HG03342 (cell line): ENCODE measurements at regions not wholly inside any gene's neighbourhood (a gene's known extent, or its start where the extent isn't known, plus 50 kb on each side); places are given as distances from the start of the nearest gene placed in this dataset.

Experiments used
- ATAC-seq: cut with Tn5 transposase; IDR thresholded peaks from one replicate; pipeline ENCODE4 v1.9.1; 2021; ENCODE audit warnings: mild to moderate bottlenecking, moderate library complexity; ENCODE audit not compliant: unreplicated experiment

GRCh38 chrX:10021461-10022272, 54.5 kb downstream of the CLDN34 start:
- no peak for ATAC-seq

GRCh38 chrX:10022273-10022541, 55.0 kb downstream of the CLDN34 start:
- no peak for ATAC-seq

DNA sequence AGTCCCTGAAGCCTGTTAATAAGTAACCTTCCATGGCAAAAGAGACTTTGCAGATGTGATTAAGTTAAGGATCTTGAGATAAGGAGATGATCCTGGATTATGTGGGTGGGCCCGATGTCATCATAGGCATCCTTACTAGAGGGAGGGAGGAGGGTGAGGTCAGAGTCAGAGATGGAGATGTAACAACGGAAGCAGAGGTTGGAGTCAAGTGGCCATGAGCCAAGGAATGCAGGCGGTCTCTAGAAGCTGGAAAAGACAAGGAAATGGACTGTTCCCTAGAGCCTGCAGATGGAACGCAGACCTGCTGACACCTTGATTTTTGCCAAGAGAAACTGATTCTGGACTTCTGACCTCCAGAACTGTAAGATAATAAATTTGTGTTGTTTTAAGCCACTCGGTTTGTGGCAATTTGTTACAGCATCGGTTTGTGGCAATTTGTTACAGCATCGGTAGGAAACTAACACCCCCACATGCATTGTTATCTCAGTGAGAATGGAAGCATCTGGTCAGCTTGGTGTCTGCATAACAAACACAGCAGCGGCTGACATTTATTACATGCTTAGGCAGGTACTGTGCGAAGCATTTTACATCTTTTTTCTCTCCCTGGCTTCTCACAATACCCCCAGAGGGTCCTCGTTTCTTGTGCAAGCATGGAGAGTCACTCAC, 55.6 kb downstream of the CLDN34 start:
- ATAC-seq = no peak

GRCh38 chrX:10023821-10024220, 56.7 kb downstream of the CLDN34 start:
- ATAC-seq = no peak

DNA sequence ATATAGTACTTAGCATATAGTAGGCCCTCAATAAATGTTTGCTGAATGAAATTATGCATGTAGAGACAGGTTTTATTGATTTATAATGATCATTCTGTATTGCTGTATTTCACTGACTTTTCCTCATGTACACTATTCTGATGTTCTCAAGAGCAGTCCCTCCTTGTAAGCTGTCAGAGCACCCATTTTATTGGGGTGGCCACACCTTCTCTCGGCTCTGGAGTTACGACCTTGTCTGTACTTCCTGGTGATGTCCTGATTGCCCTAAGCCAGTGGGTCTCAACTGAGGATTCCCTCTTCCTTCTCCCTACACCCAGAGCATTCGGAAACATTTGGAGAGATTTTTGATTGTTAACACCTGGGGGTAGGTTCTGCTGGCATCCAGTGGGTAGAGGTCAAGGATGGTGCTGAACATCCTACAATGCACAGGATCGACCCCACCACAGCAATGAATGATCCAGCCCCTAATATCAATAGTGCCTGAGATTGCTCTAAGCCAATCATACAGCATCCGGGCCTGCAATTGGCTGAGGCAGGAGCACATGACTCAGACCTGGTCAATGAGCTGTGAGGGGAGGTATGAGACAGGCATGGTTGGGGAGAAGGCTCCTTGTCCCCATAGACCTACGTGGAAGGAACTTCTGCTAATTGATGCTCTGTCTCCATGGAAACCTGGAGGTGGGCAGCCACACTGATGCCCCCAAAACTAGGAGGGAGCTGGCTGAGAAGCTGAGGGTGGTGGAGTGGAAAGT, 58.8 kb downstream of the CLDN34 start:
- no peak for ATAC-seq

- no peak for ATAC-seq
Measured at GRCh38 chrX:10028283-10029104, 61.3 kb downstream of the CLDN34 start.

DNA sequence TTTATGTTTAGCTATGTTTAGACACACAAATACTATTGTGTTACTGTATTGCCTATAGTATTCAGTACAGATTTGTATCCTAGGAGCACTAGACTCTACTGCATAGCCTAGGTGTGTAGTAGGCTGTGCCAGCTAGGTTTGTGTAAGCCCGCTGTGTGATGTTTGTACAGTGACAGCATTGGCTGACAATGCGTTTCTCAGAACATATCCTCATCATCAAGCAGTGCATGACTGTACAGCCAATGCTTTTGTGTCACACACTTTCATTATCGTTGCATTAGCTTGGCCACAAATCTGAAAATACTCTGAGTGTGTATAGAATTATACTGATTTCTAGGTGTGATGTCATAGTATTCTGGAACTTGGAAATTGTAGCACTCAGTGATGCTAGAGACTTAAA, 63.4 kb downstream of the CLDN34 start:
- no peak for ATAC-seq

GRCh38 chrX:10031746-10032145, 64.6 kb downstream of the CLDN34 start:
- ATAC-seq = no peak

DNA sequence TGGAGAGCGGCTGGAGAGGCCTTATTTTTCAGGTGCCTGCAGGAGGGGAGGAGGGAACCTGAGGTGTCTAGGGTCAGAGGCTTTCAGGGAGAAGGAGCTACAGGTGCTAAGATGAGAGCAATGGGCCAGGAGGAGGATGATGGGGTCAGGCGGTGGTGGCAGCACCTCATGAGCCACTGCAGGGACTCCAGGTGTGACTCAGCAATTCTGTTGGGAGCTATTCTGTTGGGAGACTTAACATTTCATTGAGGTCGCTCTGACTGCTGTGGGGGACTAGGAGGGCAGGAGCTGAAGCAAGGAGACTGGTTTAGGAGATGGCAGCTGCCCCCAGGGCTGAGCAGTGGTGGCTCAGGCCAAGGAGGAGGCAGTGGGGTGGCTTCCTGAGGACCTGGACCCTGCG, 65.0 kb downstream of the CLDN34 start:
- no peak for ATAC-seq

GRCh38 chrX:10033375-10034007, 66.3 kb downstream of the CLDN34 start:
- ATAC-seq = no peak

DNA sequence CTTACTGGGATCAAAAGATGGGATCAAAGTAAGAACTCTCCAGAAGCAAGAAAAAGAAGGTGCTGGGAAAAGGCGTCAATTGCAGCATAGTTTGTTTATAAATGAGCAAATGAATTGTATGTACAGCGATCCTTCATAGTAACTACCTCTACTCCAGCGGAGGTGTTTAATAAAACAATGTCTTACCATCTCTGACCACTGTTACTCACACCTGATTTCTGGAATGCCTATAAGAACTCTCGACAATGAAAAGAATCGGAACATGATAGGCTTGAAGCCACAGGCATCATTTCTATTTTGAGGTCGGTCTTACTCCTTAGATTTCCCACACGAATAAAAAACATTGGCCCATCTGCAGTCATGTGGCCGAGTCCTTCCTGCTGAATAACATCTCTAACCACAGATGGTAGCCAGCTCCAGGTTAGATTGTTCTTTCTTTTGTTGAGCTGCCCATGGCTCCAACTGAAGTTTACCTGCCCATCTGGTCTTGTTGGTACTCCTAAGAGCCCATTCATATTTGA, 67.6 kb downstream of the CLDN34 start:
- ATAC-seq = no peak

DNA sequence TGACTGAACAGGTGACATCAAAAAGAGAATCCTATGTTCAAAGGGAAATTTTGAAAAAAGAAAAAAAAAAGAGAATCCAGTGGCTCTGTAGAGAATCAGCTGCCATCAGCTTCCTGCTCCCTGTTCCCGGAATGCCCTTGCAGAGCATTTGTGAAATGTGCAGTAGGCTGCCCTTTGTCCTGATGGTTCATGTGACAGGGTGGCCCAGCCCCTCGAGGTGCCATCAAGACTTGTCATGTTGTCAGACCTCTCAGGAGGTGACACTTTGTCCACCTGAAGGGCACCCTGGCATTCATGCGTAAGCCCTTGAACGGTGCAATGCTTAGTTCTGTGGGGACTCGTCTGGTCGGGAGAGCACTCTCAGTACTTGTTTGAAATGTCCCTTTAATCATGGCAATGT, 71.4 kb downstream of the CLDN34 start:
- no peak for ATAC-seq

- no peak for ATAC-seq
Measured at GRCh38 chrX:10039821-10040793, 72.9 kb downstream of the CLDN34 start.

DNA sequence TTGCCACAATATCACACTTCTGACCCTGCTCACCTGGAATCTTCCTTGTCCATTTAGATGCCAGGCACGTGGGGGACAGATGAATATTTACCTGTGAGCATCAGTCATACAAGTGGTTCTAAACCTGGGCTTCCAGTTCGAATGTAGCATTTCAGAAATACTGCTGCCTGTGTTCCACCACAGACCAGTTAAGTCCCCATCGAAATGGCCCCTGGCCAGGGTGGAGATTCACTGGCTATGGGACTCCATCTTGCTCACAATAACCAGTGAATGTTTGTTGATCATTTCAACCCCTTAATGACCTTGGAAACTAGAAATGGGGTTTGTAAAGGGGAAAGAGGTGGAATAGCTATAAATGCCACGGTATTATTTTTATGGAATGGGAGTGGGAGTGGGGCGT, 73.8 kb downstream of the CLDN34 start:
- ATAC-seq = no peak

GRCh38 chrX:10041383-10041782, 74.2 kb downstream of the CLDN34 start:
- no peak for ATAC-seq

DNA sequence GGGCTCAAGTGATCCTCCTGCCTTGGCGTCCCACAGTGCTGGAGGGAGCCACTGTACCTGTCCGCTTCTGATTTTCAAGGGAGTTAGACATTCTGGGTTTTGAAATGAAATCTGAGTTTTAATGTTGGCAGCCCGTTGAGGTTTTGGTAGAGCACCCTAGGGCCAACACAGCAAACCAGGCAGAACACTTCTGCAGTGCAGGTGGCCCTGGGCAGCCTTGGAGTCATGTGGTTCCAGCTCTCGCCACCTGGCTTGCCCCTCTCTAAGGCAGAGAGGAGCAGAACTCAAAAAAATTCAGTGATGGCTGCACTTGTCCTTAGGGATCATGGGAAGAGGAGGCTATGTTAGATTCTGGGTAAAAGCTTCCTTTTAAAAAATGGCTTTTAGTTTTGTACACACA, 74.9 kb downstream of the CLDN34 start:
- ATAC-seq = no peak

DNA sequence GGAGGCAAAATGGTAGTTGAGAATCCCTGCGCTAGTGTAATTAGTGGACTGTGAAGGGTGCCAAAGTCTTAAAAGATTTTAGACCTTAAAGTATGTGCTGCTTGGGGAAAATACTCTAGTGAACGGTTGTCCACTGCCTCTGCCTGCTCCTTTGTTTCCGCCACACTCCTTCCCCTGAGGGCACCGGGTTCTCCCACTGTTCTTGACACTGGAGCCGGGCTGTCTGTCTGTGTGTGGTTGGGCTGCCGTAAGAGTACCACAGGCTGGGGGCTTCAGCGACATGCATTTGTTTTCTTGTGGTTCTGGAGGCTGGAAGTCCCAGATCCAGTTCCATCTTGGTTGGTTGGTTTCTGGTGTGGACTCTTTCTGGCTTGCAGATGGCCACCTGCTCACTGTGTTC, 76.2 kb downstream of the CLDN34 start:
- no peak for ATAC-seq

GRCh38 chrX:10044021-10044420, 76.9 kb downstream of the CLDN34 start:
- ATAC-seq = no peak

GRCh38 chrX:10045327-10046000, 78.3 kb downstream of the CLDN34 start:
- no peak for ATAC-seq
